ENCODE measurements at regions not wholly inside any gene's neighbourhood (a gene's known extent, or its start where the extent isn't known, plus 50 kb on each side); places are given as distances from the start of the nearest gene placed in this dataset.

DNA sequence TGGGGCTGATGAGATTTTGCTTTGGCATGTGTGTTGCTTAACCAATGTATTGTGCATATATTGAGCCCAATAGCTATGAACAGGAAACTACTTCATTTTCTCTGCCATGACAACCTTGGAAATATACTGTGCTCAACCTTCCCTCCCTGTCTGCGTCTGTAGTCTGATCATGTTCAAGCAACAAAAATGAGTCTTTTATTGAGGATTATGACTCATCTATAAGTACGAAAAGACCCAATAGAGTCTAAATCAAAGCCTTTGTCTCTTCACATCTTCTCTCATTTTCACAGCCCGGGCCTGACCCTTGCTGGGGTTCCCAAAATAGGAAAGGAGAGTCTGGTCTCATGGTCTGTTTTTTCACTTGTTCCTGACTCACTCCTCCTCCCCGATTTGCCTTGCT, 158.2 kb downstream of the CAND1 start:
- no peak for DNase-seq (ENCODE audit: low spot score)

- no peak for DNase-seq (ENCODE audit: low spot score)
Observed at GRCh38 chr12:67428431-67428830, 159.3 kb downstream of the CAND1 start.

GRCh38 chr12:67430708-67431335, 161.7 kb downstream of the CAND1 start:
- DNase-seq (ENCODE audit: low spot score) = peak; percentile 47

- DNase-seq (ENCODE audit: low spot score) = no peak
Observed at GRCh38 chr12:67431411-67432020, 162.4 kb downstream of the CAND1 start.

DNA sequence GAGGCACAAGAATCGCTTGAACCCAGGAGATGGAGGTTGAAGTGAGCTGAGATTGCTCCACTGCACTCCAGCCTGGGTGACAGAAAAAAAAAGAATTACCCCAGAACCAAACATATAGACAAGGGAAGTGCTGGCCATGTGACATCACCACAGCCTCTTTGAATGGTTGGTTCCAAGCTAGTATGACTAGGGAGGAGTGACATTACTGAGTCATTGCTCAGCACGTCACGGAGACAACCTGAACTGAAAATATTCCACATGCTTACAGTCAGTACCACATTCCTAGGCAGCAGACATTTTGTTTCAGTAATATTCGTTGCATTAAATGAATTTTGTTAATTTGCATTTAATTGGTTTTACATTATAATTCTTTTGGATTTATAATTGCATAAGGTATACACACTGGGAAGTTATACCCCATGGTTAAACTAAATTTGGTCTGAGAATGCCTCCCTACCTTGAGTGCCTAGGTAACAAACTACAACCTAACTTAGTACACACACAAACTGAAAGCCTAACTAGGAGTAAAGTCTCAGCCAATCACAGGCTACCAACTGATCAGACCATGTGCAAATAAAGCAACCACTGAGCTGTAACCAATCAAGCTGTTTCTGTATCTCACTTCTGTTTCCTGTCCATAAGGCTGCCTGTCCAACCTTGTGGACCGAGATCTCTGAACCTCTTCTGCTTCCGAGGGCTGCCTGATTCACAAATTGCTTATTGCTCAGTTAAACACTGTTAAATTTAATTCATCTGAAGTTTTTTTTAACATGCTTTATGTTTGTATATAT, 164.4 kb downstream of the CAND1 start:
- no peak for DNase-seq (ENCODE audit: low spot score)

DNA sequence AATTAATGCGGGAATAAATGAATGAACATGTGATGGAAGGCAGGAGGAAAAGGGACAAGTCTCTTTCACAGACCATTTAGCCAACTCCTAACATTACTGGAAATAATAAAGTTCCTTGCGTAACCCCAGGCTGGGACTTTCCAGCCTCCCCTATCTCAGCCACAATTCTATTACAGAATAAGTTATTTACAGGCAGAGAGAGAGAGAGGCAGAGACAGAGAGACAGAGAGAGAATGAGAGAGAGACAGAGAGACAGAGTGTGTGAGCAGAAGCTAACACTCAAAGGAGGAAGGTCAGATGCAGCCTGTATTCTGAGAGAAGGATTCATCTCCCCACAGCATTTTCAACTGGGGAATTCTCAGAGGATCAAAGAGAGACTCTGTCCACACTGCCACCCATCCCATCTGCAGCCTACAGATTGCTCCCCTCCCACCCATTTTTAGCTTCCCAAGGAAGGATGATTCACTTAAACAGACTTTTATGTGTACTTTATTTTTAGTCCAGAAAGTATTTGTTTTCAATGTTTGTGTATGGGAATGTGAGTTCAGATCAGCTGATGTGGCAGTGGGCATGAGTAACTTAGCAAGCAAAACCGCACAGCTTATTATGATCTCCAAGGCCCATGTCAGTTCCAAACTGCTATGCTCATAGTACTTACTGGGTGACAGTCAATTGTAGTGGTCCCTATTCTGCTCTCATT, 165.7 kb downstream of the CAND1 start:
- no peak for DNase-seq (ENCODE audit: low spot score)

DNA sequence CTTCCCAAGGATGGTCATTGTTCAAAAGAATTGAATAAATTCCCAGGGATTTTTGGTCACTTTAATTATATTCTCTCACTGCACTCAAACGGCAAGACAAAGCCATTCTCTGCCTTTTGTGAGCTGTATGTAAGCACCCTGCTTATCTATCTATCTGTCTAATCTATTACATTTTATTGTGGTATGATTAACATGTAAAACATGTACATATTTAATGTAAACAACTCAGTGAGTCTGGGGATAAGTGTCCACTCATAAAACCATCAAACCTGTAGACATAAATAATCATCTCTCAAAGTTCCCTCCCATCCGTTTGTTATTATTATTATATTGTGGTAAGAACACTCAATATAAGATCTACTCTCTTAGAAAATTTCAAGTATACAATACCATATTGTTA, 167.1 kb downstream of the CAND1 start:
- no peak for DNase-seq (ENCODE audit: low spot score)

- no peak for DNase-seq (ENCODE audit: low spot score)
Observed at GRCh38 chr12:67437011-67437410, 167.9 kb downstream of the CAND1 start.

DNA sequence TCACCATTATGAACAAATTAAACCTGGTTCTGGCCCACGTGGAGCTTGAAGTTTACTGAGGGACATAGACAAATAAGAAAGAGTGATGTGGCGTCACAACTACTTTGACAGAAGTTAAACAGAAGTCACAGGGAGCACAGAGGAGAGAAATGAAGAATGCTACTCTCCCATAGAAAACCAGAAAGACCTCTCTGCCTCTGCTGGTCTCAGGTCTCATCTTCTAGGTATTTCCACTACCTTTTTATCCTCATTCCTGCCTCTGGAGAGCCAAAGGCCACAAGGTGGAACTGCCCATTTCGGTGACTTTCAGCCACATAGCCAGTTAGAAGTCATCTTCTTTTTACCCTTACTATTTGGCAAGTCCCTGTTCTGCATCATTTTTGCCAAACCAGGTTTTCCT, 170.5 kb downstream of the CAND1 start:
- no peak for DNase-seq (ENCODE audit: low spot score)

DNA sequence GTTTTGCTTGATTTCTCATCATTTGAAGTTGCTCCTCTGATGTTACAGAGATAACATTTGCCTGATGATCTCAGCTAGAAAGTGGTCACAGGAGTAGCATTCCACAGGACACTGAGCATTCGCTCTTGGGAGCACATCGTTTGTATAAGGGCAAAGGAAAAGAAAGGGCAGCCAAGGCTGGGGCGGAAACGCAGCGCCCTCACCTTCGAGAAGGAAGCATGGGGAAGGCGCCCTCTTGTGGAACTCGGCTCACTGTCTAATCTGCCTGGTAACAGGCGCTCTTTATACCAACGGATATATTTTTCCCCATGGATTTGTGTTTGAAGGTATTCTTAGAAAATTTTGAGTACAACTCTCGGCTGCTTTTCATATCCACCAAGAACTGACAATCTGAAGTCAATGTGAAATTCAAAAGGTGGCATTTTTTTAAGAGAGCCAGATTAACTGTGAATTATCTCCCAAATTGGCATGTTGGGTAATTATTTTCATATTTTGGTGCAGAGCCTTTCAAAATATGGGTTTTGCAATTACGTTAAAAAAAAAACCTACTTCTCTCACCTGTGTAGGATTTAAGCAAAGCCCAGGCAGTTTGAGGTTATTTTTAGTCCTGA, 172.7 kb downstream of the CAND1 start:
- DNase-seq (ENCODE audit: low spot score) = peak; percentile 55

DNA sequence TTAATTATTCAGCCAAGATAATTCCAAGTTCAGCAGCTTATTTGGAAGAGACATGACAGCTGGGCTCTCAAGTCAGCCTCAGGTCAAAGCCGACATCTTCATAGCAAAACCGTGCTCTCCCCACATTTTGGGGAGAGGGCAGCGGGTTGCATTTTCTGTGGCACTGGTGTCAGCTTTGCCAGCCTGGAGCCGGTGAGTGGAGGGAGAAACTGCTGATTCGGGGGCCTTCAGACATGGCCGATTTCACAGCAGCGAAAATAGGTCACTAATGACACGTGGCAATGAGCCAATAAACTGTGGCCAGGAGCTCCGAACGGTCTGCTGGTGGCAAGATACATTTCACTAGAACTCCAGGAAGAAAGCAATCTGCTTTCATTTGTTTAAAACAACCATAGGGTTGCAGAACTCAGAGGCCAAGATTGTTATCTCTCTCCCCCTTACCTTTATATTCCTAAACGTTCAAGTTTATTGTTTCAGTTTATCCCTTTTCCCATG, 173.2 kb downstream of the CAND1 start:
- DNase-seq (ENCODE audit: low spot score) = no peak

GRCh38 chr12:67442896-67443295, 173.7 kb downstream of the CAND1 start:
- no peak for DNase-seq (ENCODE audit: low spot score)

- DNase-seq (ENCODE audit: low spot score) = no peak
Observed at GRCh38 chr12:67444542-67444941, 175.4 kb downstream of the CAND1 start.

- DNase-seq (ENCODE audit: low spot score) = no peak
Observed at GRCh38 chr12:67446716-67447115, 177.6 kb downstream of the CAND1 start.

DNA sequence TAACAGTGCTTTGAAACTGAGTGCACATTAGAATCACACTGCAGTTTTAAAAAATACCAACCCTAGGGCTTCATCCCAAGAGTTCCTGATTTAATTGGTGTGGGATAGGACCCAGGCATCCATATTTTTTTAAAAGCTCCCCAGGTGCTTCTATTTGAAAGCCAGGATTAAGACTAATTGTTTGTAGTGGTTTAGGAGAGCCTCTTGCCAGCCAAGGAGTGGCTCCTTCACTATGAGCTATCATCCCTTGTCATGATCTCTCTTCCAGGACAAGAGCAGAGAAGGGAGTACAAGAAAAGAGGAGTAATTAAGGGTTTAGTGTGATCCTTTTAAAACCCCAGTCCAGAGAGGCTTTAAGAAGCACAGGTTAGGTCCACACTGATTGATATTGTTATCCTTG, 178.0 kb downstream of the CAND1 start:
- no peak for DNase-seq (ENCODE audit: low spot score)

DNA sequence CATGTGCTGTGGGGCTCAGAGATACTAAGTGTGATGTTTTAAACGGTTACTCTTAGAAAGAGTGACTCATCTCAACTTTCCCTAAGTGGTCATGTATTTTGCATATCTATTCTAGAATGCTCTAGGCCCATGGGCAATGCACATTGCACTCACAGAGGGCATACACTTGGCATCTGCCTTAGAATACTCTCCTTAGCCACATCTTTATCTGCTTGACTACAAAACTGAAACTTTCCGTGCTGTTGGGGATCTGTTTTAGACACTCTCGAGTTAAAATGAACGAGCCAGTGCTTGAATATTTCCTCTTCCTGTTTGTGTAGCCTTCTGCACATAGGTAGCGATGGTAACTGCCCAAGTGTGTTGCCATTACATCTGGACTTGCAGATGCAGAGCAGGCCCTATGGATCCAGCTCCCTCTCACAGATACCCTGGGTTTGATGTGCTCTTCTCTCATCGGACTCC, 180.5 kb downstream of the CAND1 start:
- DNase-seq (ENCODE audit: low spot score) = no peak

DNA sequence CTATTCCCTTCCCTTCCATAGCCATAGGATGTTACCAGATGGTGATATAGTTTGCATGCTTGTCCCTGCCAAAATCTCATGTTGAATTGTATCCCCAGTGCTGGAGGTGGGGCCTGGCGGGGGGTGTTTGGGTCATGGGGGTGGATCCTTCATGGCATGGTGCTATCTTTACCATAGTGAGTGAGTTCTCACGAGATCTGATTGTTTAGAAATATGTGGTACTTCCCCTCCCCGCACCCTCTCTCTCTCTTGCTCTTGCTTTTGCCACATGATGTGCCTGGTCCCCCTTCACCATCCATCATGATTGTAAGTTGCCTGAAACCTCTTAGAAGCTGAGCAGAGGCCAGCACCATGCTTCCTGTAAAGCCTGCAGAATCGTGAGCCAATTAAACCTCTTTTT, 181.3 kb downstream of the CAND1 start:
- DNase-seq (ENCODE audit: low spot score) = no peak

GRCh38 chr12:67451206-67451605, 182.0 kb downstream of the CAND1 start:
- no peak for DNase-seq (ENCODE audit: low spot score)

DNA sequence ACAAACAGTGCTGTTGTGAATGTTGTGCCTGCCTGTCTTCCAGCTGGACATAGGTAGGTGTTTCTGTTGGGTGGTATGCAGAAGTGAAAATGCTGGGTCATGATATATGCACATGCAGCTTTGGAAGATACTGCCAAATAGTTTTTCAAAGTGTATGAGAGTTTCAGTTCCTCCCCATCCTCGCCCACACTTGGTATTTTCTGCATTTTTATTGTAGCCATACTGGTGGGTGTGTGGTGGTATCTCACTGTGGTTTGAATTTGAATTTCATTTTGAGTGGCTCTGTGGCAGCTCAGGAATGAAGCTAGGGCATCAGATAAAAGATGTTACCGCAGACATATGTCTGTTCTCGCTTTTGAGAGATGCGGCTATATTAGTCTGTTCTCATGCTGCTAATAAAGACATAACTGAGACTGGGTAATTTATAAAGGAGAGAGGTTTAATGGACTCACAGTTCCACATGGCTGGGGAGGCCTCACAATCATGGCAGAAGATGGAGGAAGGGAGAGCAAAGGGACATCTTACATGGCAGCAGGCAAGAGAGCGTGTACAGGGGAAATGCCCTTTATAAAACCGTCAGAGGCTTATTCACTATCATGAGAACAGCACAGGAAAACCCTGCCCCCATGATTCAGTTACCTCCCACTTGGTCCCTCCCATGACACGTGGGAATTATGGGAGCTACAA, 183.1 kb downstream of the CAND1 start:
- DNase-seq (ENCODE audit: low spot score) = no peak

DNA sequence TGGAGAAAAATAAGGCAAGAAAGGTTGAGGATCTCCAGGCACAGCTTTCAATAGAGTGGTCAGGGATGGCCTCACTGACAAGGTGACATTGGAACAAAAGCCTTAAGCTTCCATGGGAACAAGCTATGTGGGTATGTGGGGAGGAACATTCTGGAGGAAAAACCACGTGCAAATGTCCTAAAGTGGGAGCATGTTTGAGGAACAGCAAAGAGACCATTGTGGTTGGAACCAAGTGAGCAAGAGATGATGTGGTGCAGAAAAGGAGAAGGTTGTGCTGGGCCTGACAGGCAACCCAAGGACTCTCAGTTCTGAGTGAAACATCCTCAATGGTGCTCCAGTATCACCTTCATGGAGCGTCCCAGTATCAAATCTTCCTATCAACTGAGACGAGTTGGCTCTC, 184.0 kb downstream of the CAND1 start:
- DNase-seq (ENCODE audit: low spot score) = no peak

- DNase-seq (ENCODE audit: low spot score) = no peak
Observed at GRCh38 chr12:67455236-67455635, 186.1 kb downstream of the CAND1 start.

Data from globus pallidus (tissue), 1 donor.